Stimulated activated CD4-positive, alpha-beta T cell treated with anti-CD3 and anti-CD28 coated beads, Interleukin-4, amount 100 ng/mL, for 48 hours (primary cell): ENCODE measurements at regions not wholly inside any gene's neighbourhood (a gene's known extent, or its start where the extent isn't known, plus 50 kb on each side); places are given as distances from the start of the nearest gene placed in this dataset.
"Not testable (repeated sequence)": the region's sequence is repeated elsewhere in the genome, so short reads cannot be mapped to it uniquely, and the experiment has no call there.

Experiments used
- DNase-seq, 2 donors: peaks; one replicate each; pipeline ENCODE4 v3.0.0-alpha.2; 2020; ENCODE audit warnings: low read depth in 2 of 2

GRCh38 chr6:165173484-165173883 is 135.9 kb downstream of the C6orf118 start:
- no peak for DNase-seq

DNA sequence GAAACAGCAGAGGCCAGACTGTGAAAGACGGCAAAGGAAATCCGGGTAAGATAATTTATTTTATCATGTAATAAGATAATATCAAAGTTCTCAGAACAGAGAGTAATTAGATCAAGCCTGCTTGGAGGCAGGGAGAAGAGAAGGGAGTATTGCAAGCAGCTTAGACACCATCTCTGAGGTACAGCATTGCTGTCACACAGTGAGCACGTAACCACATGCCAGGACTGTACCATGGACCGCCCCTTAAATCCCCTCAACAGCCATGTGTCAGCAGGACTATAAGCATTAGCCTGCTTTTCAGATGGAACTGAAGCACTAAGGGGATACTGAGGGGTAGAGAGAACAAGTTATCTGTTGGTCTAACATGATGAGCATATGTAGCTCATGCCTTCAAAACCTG is 141.5 kb downstream of the C6orf118 start:
- DNase-seq, result no peak

GRCh38 chr6:165167311-165167710 is 142.1 kb downstream of the C6orf118 start:
- DNase-seq, result no peak

DNA sequence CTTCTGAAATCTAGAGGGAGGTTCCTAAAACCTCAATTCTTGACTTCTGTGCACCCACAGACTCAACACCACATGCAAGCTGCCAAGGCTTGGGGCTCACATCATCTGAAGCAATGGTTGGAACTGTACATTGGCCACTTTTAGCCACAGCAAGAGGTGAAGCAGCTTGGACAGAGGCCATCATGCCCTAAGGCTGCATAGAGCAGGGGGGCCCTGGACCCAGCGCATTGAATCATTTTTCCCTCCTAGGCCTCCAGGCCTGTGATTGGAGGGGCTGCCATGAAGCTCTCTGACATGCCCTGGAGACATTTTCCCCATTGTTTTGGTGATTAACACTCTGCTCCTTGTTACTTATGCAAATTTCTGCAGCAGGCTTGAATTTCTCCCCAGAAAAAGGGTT is 145.9 kb downstream of the C6orf118 start:
- DNase-seq, result no peak

DNA sequence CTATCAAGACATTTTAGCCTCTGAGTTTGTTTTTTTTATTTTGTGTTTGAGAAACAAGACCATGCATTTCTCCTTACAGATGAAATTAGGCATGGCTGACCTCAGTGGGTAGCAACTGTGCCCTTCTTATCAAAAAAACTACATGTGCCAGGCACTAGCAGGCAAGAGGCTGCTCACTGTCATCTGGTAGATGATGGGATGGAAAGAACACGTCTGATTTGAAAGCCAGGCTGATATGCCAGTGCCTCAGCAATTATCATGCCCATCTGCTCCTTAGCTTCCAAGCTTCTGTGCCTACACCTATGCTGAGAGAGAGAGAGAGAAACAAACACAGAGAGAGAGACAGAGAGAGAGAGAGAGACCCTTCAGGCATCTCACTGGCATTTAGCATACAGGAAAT is 149.9 kb downstream of the C6orf118 start:
- no peak for DNase-seq

DNA sequence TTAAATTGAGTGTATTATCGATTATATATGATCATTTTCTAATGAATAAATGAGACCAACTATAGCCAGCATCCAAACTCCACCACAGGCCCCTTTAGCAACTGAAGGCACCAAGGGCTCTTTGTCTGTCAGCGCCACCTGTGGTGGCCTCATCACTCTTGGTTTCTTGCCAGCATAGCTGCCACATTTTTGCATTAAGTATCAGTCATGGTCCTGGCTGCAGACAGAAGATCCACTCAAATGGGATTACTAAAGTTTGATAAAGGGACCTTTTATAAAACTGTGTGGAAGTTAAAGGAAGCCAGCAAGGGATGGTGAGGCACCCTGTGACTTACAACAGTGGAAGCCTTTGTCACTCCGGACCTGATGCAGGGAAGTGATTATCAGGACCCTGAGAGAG is 162.9 kb downstream of the C6orf118 start:
- no peak for DNase-seq

DNA sequence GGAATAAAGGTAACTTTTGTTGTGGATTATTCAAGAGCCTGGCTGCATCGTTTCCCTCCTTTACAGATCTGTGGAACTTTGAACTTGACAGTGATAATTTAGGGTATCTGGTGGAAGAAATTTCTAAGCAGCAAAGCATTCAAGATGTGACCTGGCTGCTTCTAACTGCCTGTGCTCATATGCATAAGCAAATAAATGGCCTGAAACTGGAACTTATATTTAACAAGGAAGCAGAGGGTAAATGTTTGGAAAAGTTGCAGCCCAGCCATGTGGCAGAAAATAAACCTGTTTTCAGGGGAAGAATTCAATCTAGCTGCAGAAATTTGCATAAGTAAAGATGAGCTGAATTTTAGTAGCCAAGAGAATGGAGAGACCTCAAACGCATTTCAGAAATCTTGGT is 173.5 kb downstream of the C6orf118 start:
- DNase-seq, result no peak

GRCh38 chr6:165129086-165129485 is 180.3 kb downstream of the C6orf118 start:
- no peak for DNase-seq

DNA sequence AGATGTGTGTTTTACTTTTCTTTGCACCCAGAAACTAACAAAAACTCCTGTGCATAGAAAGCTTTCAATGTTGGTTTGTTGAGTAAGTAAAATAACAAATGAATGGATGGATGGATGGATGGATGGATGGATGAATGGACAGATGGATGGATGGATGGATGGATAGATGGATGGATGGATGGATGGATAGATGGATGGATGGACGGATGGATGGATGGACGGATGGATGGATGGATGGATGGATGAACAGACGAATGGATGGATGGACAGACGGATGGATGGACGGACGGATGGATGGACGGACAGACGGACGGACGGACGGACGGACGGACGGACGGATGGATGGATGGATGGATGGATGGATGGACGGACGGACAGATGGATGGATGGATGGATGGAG is 181.7 kb downstream of the C6orf118 start:
- DNase-seq, result not testable (repeated sequence)

DNA sequence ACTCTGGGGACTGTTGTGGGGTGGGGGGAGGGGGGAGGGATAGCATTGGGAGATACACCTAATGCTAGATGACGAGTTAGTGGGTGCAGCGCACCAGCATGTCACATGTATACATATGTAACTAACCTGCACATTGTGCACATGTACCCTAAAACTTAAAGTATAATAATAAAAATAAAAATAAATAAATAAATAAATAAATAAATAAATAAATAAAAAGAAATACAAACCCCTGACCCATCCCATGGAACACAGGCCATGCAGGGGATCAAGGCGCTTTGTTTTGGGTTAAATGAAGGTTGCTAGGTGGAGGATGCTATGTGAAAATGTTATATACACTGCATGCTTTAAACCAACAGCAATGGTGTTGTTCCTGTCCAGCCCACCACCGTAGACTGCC is 184.7 kb downstream of the C6orf118 start:
- DNase-seq, result not testable (repeated sequence)

DNA sequence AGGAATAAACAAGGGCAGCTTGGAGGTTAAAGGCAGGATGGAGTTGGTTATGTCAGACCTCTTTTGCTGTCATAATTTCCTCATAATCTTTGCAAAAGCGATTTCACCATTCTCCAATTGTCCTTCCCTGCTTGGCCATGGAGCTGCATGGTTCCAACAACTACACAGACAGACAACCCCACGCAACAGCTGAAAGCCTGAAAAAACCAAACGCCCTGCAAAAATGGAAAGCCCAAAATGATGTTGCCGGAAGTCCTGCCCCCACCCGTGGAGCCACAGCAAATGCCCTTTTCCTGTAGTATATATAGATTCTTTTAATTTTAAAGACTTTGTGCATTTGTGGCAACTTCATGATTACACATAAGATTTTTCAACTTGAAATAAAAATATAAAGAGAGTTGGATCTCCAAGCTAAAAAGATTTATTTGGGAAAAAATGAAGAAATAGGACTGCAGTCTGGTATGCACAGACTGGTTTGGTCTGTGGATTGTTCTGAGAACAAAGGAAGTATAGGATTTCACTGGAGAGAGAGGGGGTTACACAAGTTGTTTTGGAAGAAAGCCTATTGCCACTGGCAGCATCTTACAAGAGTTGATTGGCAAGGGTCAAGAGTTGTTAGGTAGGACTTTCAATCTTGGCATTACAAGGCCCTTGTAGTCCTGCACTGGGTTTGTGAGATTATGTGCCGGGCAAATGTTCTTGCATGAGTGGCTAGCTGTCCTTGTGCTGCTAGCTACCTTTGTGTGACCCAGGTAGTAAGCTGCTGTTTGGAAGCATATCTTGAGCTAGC is 190.0 kb downstream of the C6orf118 start:
- no peak for DNase-seq

DNA sequence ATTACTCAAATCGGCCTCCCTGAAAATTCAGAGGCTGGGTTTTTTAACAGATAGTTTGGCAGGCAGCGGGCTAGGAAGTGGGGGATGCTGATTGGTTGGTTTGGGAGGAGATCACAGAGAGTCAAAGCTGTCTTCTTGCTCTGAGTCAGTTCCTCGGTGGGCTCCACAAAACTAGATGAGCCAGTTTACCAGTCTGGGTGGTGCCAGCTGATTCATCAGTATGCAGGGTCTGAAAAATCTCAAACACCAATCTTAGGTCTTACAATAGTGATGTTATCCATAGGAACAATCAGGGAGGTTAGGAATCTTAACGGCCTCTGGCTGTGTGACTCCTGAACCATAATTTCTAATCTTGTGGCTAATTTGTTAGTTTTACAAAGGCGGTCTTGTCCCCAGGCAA is 190.7 kb downstream of the C6orf118 start:
- DNase-seq, result no peak

DNA sequence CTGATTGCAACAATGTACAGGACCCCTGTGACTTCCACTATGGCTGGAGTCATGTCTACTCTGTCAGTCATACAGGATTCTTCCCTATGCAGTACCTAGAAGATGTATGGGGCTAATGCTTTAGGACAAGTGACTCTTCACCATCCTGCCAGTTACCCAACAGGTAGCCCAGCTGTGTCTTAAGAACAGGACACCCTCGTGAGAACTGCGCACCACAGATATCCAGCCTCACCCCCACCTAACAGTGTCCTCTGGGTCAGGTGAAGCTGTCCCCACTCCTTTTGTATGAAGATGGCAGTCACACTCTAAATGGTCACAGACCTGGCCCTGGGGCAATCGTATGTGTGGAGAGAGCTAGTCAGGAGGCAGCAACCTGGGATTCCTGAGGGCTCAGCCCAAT is 191.6 kb downstream of the C6orf118 start:
- no peak for DNase-seq

DNA sequence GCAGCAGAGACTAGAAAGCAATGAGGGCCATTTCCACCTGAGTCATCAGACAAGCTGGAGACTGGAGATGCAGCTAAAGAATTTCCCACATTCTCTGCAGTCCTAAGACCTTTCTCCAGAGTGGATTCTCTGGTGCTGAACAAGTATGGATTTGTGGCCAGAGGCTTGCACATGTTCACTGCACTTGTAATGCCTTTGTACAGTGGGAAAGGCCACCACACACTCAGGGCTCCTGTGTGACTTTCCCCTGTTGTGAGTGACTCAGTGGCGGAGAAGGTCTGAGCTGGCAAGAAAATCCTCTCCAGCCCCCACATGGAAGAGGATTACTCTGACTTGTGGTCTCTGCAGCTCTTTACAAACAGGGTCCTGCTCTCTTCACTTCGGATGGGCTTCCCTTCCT is 192.3 kb downstream of the C6orf118 start:
- DNase-seq, result no peak

GRCh38 chr6:165110860-165111259 is 198.5 kb downstream of the C6orf118 start:
- DNase-seq, result no peak

DNA sequence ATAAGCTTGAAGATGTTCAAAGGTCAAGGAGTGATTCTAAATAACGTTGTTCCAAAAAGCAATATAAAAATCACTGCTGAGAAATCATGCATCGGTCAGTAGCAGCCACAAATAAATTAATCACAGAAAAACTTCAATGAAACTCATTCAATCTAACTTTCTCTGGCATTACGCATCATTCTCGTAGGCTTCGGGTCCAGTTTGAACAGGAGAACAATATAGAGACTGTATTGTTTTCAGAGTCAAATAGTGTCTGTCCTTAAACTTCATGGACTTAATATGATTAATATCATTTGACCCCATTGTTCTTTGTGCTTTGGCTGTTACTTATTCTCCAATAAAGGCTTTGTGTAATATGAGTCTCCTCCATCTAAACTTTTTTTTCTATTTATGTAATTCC is 200.4 kb downstream of the C6orf118 start:
- no peak for DNase-seq

- no peak for DNase-seq
Measured at GRCh38 chr6:165106261-165106660, 203.1 kb downstream of the C6orf118 start.

- DNase-seq, result no peak
Measured at GRCh38 chr6:165098165-165098564, 211.2 kb downstream of the C6orf118 start.

DNA sequence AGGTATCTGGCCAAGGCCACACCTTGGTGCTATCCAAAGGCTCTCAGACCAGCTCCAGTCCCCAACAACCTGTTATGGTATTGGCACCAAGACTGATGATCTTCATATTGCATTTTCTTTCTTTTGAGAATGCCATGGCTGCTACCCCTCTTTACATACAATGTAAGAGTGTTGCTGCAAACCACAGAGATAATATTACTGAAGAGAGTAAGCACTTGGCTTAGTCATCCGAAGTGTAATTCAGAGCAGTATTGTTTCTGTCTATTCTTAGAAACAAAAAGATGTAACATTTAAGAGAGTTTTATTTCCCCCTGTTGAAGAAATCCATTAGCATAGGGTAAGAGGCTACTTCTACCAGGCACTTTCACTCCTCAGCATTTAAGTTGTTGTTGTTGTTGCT is 212.5 kb downstream of the C6orf118 start:
- DNase-seq, result no peak

DNA sequence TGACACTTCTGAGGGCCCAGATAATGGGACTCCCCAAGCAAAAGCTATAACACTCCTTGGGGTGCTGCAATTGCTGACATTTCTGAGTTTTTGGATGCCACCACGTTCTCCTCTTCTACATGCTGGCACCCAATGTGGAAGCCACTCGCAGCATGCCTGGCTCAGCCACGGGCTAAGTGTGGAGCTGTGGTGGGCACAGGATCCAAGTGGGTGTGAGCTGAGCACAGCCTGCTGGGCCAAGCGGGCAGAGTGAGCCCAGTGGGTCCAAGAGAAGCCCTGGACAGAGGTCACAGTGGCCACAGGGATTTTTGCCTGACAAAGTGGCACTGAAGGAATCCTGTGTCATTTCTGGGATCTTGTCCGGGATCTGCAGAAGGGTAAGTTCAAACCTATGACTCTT is 213.2 kb downstream of the C6orf118 start:
- DNase-seq, result no peak

DNA sequence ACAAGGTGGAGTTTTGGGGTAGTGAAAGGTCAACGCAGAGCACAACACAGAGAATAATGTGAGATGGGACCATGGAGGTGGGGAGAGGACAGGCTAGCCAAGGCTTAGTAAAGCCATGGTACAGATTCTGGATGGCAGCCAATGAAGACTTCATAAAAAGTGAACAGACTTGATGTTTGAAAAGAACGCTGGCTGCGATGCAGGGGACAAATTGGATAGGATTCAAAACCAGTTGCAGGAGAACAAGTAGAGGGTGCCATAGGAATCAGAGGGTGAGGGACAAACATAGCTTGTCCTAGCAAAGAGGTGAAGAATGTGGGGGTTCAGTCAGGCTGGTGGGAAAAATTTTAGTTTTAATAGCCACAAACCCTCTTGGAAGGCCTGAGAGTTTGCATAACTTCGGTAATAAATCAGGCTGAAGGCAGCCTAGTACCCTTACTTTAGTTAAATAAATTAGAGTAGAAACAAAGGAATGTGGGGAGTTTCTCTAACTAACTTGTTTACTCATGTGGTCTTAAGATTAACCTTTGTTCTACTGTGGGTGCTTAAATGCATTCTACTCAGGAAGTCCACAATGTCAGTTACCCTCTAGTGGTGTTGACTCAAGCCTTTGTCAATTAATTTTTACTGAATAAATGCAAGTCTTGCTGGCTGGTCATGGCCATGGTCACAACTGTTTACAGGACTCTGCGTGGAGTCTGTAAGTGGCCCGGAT is 216.4 kb downstream of the C6orf118 start:
- no peak for DNase-seq

DNA sequence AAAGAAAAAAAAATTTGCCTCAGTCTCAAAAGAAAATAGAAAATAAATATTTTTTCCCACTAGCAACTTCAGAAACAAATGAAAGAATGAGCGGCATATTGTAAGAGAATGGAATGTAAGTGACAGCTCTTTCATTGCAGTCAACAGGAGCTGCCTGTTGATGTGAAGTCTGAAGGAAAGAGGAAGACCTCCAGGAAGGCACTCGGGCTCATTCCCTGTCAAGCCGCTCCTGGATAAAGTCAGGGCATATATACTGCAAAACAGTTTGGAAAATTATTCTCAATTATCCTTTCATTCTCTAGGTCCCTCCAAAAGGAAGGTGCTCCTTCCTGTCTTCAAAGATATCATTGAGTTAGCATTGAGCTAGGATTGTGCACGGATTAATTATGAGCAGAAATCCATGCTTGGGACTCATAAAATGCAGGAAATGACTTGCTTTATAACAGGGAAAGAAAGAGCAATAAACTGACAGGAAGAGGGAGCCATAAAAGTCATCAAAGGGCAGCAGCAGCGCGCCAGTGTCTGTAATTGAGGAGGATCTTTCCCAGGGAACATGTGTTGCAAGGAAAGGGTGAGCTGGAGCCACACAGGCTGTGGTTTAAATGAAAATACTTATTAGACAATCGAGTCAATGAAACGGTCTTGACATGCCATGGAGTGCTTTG is 218.2 kb downstream of the C6orf118 start:
- DNase-seq, result no peak

DNA sequence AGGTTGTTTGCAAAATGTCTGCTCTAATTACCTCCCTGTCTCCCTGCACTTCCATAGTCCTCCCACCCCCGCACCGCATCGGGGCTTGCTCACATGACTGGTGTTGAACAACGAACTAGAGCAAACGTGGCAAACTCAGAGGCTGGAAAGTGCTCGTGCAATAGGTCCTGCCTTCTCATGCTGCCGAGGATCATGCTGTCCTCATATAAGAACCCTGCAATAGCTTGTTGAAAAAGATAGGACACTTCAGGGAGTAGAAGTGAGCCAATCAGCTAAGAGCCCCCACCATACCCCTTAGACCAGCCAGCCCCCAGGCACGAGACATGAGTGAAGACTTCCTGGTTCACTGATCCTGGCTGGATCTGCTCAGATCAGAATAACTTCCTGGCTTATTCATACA is 219.2 kb downstream of the C6orf118 start:
- no peak for DNase-seq
